Neutrophil (primary cell): ENCODE measurements at regions not wholly inside any gene's neighbourhood (a gene's known extent, or its start where the extent isn't known, plus 50 kb on each side); places are given as distances from the start of the nearest gene placed in this dataset.

ENCODE experiments used
- H3K27ac ChIP-seq: fragments of 200-600 bp; sonication (generic); 2 replicates; pipeline ENCODE4 v1.5.1; 2016; ENCODE audit warnings: mild to moderate bottlenecking, moderate library complexity
- H3K27me3 ChIP-seq: fragments of 200-600 bp; sonication (generic); 2 replicates; pipeline ENCODE4 v1.6.0; 2016; ENCODE audit warnings: mild to moderate bottlenecking
- H3K36me3 ChIP-seq: fragments of 200-600 bp; sonication (generic); 2 replicates; pipeline ENCODE4 v1.5.1; 2017
- H3K4me1 ChIP-seq, 2 experiments: fragments of 200-600 bp in 1 of 2; sonication (generic) in 1 of 2; 1 replicate in 1 of 2; 2 replicates in 1 of 2; pipeline versions ENCODE4 v1.5.1 to v1.6.1; 2013 to 2016; ENCODE audit warnings: low read depth in 1 of 2, low read length in 1 of 2, mild to moderate bottlenecking in 1 of 2, moderate library complexity in 1 of 2; ENCODE audit not compliant: control insufficient read depth in 1 of 2, insufficient read depth in 1 of 2
- H3K4me3 ChIP-seq, 2 experiments: fragments of 200-600 bp in 1 of 2; sonication (generic) in 1 of 2; 1 replicate in 1 of 2; 2 replicates in 1 of 2; pipeline ENCODE4 v1.5.1; 2013 to 2016; ENCODE audit warnings: low read depth in 1 of 2, low read length in 1 of 2, mild to moderate bottlenecking in 1 of 2, moderate library complexity in 1 of 2
- H3K9me3 ChIP-seq: fragments of 200-600 bp; sonication (generic); 2 replicates; pipeline ENCODE4 v1.5.1; 2016
- TF ChIP-seq, protein P1 (sequence below): fragments of 200-600 bp; sonication (generic); IDR thresholded peaks from 2 replicates; pipeline ENCODE4 v1.5.1; 2016; ENCODE audit warnings: antibody characterized with exemption

- no peak overlapping the region for H3K4me3 ChIP-seq
- no peaks in the 10 kb centered on the region for H3K36me3 ChIP-seq
- H3K27me3 ChIP-seq, result no peaks in the 10 kb centered on the region
- TF ChIP-seq, protein P1, sequence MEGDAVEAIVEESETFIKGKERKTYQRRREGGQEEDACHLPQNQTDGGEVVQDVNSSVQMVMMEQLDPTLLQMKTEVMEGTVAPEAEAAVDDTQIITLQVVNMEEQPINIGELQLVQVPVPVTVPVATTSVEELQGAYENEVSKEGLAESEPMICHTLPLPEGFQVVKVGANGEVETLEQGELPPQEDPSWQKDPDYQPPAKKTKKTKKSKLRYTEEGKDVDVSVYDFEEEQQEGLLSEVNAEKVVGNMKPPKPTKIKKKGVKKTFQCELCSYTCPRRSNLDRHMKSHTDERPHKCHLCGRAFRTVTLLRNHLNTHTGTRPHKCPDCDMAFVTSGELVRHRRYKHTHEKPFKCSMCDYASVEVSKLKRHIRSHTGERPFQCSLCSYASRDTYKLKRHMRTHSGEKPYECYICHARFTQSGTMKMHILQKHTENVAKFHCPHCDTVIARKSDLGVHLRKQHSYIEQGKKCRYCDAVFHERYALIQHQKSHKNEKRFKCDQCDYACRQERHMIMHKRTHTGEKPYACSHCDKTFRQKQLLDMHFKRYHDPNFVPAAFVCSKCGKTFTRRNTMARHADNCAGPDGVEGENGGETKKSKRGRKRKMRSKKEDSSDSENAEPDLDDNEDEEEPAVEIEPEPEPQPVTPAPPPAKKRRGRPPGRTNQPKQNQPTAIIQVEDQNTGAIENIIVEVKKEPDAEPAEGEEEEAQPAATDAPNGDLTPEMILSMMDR, result no peak
- H3K9me3 ChIP-seq, result no peaks in the 10 kb centered on the region
- H3K4me1 ChIP-seq, result no peaks in the 10 kb centered on the region
- no peak overlapping the region for H3K27ac ChIP-seq
Measured at GRCh38 chr15:95888762-95889161, 441.7 kb upstream of the NR2F2 start.

GRCh38 chr15:95894407-95894956, 436.0 kb upstream of the NR2F2 start:
- Histone ChIP-seq H3K9me3 (no peaks in the 10 kb centered on the region), H3K4me3 (no peak overlapping the region), H3K4me1 (no peaks in the 10 kb centered on the region), H3K27ac (no peak overlapping the region), H3K36me3 (no peaks in the 10 kb centered on the region), H3K27me3 (no peaks in the 10 kb centered on the region)
- TF ChIP-seq, protein P1, result no peak

DNA sequence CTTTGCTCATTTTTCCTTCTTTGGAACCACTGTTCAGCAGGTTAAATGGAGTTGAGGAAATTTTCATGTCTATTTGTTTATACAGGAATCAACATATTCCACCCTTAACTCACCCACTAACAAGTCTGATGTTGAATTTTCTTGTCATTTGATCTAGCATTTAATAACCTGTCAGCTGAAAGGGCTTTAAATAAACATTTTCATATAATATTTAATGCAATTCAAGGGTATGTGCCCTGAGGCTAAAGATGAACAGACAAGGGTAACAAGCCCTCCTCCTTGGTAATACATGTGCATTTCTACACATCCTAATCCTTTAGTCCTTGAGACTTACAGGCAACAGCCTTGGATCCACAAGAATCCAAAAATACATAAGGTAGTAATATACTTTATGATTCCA, 435.0 kb upstream of the NR2F2 start:
- Histone ChIP-seq H3K4me3 (no peak overlapping the region), H3K36me3 (no peaks in the 10 kb centered on the region)
- TF ChIP-seq, protein P1, result no peak

GRCh38 chr15:95897651-95898050, 432.8 kb upstream of the NR2F2 start:
- Histone ChIP-seq H3K27me3 (no peaks in the 10 kb centered on the region), H3K4me1 (no peaks in the 10 kb centered on the region), H3K36me3 (no peaks in the 10 kb centered on the region), H3K9me3 (no peaks in the 10 kb centered on the region), H3K27ac (no peak overlapping the region), H3K4me3 (no peak overlapping the region)
- TF ChIP-seq, protein P1, result no peak

More for the DNA sequence above, 435.0 kb upstream of the NR2F2 start:
- H3K27ac ChIP-seq, result no peak overlapping the region
- no peaks in the 10 kb centered on the region for H3K27me3 ChIP-seq
- H3K4me1 ChIP-seq, result no peaks in the 10 kb centered on the region
- H3K9me3 ChIP-seq, result no peaks in the 10 kb centered on the region

DNA sequence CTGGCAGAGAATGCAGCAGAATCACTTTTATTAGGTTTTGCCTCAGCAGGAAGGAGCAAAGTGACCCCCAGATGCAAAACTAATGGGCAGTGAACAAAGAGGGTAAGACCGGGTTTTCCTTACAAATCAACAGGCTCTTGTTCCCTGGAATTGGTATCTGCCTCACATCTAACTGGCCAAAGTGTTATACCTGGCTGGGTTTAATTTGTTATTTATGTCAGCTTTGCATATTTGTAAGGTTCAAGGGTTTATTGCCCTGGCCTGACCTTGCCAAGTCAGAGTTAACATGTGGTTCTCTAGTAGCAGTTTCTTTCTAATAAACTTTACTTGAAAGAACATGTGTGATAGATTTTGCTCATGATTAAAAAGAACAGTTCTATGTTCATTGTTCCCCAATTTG, 431.7 kb upstream of the NR2F2 start:
- no peaks in the 10 kb centered on the region for H3K4me1 ChIP-seq
- TF ChIP-seq, protein P1, result no peak
- H3K27ac ChIP-seq, result no peak overlapping the region
- no peaks in the 10 kb centered on the region for H3K36me3 ChIP-seq
- no peaks in the 10 kb centered on the region for H3K27me3 ChIP-seq
- no peaks in the 10 kb centered on the region for H3K9me3 ChIP-seq
- no peak overlapping the region for H3K4me3 ChIP-seq

DNA sequence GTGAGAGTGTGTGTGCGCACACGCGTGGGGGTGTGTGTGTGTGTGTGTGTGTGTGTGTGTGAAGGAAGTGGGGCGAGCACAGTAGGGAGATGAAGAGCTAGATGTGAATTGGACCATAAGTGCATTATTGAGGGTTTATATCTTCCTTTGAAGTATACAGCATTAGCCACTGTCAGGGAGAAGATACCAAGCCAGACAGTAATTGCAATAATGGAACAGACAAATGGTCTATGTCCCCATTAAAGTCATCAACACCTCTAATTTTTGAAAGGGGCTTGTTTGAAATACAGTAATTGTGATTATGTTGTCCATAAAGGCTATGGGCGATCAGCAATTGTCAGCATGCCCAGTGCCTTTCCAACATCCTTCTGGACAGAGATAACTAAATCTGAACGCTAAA, 429.2 kb upstream of the NR2F2 start:
- Histone ChIP-seq H3K27ac (no peak overlapping the region), H3K27me3 (no peaks in the 10 kb centered on the region), H3K36me3 (no peaks in the 10 kb centered on the region), H3K4me1 (no peaks in the 10 kb centered on the region), H3K9me3 (no peaks in the 10 kb centered on the region), H3K4me3 (no peak overlapping the region)
- TF ChIP-seq, protein P1, result no peak
